ENCODE measurements at regions not wholly inside any gene's neighbourhood (a gene's known extent, or its start where the extent isn't known, plus 50 kb on each side); places are given as distances from the start of the nearest gene placed in this dataset.

DNA sequence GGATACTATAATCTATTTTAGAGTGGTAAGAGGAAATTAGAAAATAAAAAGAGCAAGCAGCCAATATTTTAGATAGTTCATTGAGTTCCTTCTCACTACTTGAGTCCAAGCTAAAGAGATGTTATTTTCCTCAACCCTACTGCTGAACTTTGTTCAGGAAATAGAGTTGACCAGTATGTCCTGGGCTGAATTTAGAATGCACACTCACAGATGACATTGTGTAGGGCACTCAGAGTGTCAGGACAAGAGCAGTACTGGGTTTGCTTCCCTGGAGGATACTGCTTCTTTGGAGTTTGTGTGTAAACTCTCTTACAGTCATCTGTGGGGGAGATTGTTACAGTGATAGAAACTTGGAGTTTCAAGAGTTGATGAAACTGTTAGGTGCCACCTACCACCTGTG, 80.0 kb upstream of the AGBL1 start:
- TF ChIP-seq, protein P1, sequence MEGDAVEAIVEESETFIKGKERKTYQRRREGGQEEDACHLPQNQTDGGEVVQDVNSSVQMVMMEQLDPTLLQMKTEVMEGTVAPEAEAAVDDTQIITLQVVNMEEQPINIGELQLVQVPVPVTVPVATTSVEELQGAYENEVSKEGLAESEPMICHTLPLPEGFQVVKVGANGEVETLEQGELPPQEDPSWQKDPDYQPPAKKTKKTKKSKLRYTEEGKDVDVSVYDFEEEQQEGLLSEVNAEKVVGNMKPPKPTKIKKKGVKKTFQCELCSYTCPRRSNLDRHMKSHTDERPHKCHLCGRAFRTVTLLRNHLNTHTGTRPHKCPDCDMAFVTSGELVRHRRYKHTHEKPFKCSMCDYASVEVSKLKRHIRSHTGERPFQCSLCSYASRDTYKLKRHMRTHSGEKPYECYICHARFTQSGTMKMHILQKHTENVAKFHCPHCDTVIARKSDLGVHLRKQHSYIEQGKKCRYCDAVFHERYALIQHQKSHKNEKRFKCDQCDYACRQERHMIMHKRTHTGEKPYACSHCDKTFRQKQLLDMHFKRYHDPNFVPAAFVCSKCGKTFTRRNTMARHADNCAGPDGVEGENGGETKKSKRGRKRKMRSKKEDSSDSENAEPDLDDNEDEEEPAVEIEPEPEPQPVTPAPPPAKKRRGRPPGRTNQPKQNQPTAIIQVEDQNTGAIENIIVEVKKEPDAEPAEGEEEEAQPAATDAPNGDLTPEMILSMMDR (conservative IDR thresholded peaks at IDR 0.05 in 1 of 2, IDR thresholded peaks at IDR 0.05 in 1 of 2; ENCODE audit: low read depth in 1 of 2, low read length in 2 of 2) = no peak
- no peak for TF ChIP-seq EZH2 (IDR thresholded peaks at IDR 0.05; ENCODE audit: low read length, missing control alignments)
